ENCODE measurements at regions not wholly inside any gene's neighbourhood (a gene's known extent, or its start where the extent isn't known, plus 50 kb on each side); places are given as distances from the start of the nearest gene placed in this dataset.

- no peak for TF ChIP-seq CTCF (conservative IDR thresholded peaks at IDR 0.05; ENCODE audit: low read depth, low read length)
- TF ChIP-seq EZH2 (IDR thresholded peaks at IDR 0.05; ENCODE audit: low read length, unreplicated experiment): no peak
- no peak for TF ChIP-seq EZH2phosphoT487 (IDR thresholded peaks at IDR 0.05; ENCODE audit: borderline replicate concordance, low read length)
Measured at GRCh38 chr5:74306845-74307244, 333.7 kb downstream of the ENC1 start.
